Urinary bladder (tissue), 3 donors: ENCODE measurements at regions not wholly inside any gene's neighbourhood (a gene's known extent, or its start where the extent isn't known, plus 50 kb on each side); places are given as distances from the start of the nearest gene placed in this dataset.
"Not testable (repeated sequence)": the region's sequence is repeated elsewhere in the genome, so short reads cannot be mapped to it uniquely, and the experiment has no call there.

Source experiments
- DNase-seq: peaks from one replicate; pipeline ENCODE4 v3.0.0-alpha.2; 2015; ENCODE audit errors: extremely low spot score
- H3K27ac ChIP-seq: one replicate; pipeline ENCODE4 v1.5.1; 2013; ENCODE audit warnings: low read depth, mild to moderate bottlenecking, moderate library complexity
- H3K36me3 ChIP-seq: one replicate; pipeline ENCODE4 v1.6.1; 2013; ENCODE audit warnings: mild to moderate bottlenecking, moderate library complexity; ENCODE audit not compliant: insufficient read depth
- H3K4me1 ChIP-seq: one replicate; pipeline ENCODE4 v1.6.1; 2013; ENCODE audit warnings: mild to moderate bottlenecking, moderate library complexity; ENCODE audit not compliant: insufficient read depth
- H3K4me3 ChIP-seq: one replicate; pipeline ENCODE4 v1.5.1; 2013; ENCODE audit warnings: low read depth, low read length
- WGBS: extraction: QIAGEN DNeasy Blood & Tissue Kit; methylation state at CpG from one replicate; pipeline ENCODE4 v1.1.7; 2013; 5-methylcytosine and 5-hydroxymethylcytosine counted together
- donor health status: healthy with polysubstance abuse.
- donor health status: healthy.

DNA sequence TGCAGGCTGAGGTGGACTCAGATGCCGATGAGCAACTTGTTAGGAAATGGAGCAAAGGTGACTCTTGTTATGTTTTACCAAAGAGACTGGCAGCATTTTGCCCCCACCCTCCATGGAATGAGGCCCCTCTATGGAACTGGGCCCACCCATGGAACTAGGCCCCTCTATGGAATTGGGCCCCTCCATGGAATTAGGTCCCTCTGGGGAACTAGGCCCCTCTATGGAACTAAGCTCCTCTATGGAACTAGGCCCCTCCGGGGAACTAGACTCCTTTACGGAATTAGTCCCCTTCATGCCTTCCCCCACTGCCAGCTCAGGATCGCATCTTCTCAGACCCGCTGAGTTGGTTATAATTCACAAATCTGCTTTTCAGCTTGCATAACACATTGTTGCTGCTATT lies 144.9 kb downstream of the THBS2 start:
- Histone ChIP-seq H3K27ac (no peak overlapping the region), H3K36me3 (no peaks in the 10 kb centered on the region), H3K4me1 (no peaks in the 10 kb centered on the region), H3K4me3 (no peak overlapping the region)
- DNase-seq, result no peak
- WGBS, result 98% methylated on average over 5 of the region's 5 CpGs

DNA sequence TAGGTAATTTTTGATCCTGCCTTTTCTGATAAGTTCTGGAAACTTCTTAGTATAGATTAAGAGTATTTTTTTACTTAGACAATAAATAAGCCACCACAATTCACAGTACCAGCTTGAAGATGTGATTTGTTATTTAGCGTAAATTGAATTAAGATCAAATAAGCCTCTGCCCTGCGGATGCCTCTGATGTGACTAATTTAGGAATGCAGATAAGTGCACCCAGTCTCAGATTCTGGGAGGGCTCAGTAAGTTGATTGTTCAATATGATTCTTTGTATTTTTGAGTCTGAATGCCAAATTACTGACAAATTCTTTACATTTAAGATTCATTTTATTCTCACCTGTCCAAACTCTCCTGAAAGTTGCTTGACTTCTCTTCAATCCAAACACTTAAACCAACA lies 147.5 kb downstream of the THBS2 start:
- WGBS, result 84% methylated on average over 2 of the region's 2 CpGs
- DNase-seq, result no peak
- Histone ChIP-seq H3K4me3 (no peak overlapping the region), H3K4me1 (no peaks in the 10 kb centered on the region), H3K27ac (no peak overlapping the region), H3K36me3 (no peaks in the 10 kb centered on the region)

DNA sequence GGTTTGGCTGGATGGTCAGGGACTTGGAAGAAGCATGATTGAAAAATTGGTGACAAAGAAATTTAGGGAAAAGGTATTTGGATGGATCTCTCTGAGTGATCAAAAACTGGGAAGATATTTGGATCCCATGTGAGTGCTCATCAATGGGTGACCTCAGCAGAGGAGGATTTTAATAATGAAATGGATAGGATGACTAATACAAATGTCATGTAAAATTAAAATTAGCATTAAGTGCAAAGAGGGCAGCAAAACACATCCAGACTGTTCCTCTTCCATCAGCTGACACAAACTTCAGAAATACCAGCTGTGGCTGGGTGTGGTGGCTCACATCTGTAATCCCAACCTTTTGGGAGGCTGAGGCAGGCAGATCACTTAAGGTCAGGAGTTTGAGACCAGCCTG lies 151.7 kb downstream of the THBS2 start:
- DNase-seq, result no peak
- Histone ChIP-seq H3K36me3 (no peaks in the 10 kb centered on the region), H3K27ac (no peak overlapping the region), H3K4me1 (no peaks in the 10 kb centered on the region), H3K4me3 (no peak overlapping the region)

DNA sequence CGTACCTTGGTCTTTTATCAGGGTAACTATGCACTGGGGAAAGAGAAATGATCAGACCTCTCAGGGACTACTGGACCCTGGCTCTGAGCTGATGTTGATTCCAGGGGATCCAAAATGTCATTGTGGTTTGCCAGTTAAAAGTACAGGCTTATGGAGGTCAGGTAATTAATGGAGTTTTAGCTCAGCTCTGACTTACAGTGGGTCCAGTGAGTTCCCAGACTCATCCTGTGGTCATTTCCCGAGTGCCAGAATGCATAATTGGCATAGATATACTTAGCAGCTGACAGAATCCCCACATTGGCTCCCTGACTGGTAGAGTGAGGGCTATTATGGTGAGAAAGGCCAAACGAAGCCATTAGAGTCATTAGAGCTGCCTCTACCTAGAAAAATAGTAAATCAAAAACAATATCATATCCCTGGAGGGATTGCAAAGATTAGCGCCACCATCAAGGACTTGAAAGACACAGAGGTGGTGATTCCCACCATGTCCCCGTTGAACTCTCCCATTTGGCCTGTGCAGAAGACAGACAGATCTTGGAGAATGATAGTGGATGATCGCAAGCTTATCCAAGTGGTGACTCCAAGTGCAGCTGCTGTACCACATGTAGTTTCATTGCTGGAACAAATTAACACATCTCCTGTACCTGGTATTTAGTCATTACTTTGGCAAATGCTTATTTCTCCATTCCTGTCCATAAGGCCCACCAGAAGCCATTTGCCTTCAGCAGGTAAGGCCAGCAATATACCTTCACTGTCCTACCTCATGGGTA lies 152.4 kb downstream of the THBS2 start:
- Histone ChIP-seq H3K4me1 (no peaks in the 10 kb centered on the region), H3K27ac (no peak overlapping the region), H3K4me3 (no peak overlapping the region), H3K36me3 (no peaks in the 10 kb centered on the region)
- 82% methylated on average over 6 of the region's 6 CpGs for WGBS
- no peak for DNase-seq

DNA sequence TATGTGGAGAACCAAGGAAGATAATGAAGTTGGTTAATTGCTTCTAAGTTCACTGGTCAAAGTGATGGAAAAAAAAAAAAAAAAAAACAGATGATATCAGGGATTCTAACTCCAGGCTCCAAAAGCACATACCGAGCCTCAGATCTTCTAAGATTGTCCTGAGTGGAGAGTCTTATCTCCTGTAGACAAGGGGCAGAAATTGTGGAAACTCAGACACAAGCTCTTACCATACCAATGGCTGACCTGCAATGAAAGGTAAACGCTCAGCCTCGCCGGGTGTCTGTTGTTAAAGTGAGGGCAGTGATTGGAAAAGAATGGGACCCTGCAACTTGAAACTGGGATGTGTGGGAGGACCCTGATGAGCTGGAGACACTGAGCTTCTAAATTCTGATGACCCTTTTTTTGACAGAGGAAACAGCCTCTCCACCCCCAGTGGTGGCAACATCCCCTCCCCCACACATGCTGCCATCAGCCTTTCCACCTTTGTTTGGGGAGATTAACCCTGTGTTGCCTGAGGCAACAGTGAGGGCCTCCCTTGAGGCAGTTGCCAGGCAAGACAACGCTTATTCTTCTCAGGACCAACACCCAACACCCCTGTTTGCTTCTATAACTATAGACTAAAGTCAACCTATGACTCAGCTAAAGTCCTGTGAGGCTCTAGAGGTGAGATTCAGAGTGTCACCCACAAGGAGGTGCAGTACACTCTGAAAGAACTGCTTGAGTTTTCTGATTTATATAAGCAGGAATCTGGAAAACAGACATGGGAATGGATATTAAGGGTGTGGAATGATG lies 154.0 kb downstream of the THBS2 start:
- Histone ChIP-seq H3K4me3 (no peak overlapping the region), H3K36me3 (no peaks in the 10 kb centered on the region), H3K27ac (no peak overlapping the region), H3K4me1 (no peaks in the 10 kb centered on the region)
- 91% methylated on average over 5 of the region's 5 CpGs for WGBS
- DNase-seq, result no peak

DNA sequence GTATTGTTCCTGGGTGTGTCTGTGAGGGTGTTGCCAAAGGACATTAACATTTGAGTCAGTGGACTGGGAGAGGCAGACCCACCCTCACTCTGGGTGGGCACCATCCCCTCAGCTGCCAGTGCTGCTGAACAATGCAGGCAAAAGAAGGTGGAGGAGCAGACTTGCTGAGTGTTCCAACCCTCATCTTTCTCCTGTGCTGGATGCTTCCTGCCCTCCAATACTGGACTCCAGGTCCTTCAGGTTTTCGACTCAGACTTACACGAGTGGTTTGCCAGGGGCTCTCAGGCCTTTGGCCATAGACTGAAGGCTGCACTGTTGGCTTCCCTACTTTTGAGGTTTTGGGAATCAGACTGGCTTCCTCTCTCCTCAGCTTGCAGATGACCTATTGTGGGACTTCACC lies 155.0 kb downstream of the THBS2 start:
- 79% methylated on average over 2 of the region's 2 CpGs for WGBS
- not testable (repeated sequence) for H3K4me3 ChIP-seq, H3K36me3 ChIP-seq, H3K27ac ChIP-seq, H3K4me1 ChIP-seq, DNase-seq

DNA sequence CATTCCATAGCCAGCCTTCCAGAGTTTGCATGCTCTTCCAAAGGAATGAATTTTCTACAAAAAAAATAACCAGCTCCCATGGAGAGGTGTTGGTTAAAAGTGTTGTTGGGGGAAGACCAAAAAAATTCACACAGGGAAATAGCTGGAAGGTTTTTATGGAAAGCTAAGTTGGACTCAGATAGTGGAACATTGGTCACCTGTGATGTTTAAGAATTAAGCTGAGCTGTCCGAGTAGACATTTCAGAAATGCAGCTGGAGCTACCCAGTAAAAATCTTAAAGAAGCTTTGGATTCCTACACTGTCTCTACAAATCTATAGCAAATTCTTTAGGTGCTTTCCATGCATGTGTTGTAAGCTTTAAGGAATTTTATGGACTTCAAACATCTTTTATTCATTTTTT lies 155.5 kb downstream of the THBS2 start:
- no peak for DNase-seq
- 51% methylated on average over 1 of the region's 1 CpG for WGBS
- no peak overlapping the region for H3K27ac ChIP-seq

DNA sequence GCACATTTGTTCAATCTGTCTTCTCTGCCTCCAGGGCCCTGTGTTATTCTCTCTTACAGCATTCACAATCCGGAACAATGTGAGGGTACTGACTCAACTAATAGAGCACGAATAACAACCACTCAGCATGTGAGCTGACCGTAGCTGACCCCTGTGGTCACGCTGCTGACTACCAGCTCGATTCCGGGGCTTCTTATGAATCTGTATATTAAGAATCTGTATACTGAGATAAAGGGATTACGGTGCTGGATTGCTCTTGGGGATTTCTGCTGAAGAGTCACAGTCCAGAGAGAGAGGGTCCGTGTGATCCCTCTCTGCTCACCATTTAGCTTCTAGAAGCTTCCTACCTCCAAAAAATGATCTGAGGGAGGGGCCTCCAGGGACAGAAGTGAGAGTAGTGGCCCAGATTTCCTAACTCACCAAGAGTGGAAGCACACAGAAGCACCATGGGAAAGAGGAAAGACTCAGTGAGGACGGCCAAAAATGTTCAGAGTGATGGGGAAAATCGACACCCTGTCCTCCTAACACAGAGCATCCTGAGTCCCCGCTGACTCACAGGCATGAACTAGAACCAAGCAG lies 156.2 kb downstream of the THBS2 start:
- 39% methylated on average over 11 of the region's 11 CpGs for WGBS
- Histone ChIP-seq H3K4me3 (no peak overlapping the region), H3K27ac (no peak overlapping the region), H3K4me1 (no peaks in the 10 kb centered on the region), H3K36me3 (no peaks in the 10 kb centered on the region)
- DNase-seq, result no peak

More for the DNA sequence above, 155.5 kb downstream of the THBS2 start:
- H3K4me1 ChIP-seq, result no peaks in the 10 kb centered on the region
- no peaks in the 10 kb centered on the region for H3K36me3 ChIP-seq
- H3K4me3 ChIP-seq, result no peak overlapping the region

DNA sequence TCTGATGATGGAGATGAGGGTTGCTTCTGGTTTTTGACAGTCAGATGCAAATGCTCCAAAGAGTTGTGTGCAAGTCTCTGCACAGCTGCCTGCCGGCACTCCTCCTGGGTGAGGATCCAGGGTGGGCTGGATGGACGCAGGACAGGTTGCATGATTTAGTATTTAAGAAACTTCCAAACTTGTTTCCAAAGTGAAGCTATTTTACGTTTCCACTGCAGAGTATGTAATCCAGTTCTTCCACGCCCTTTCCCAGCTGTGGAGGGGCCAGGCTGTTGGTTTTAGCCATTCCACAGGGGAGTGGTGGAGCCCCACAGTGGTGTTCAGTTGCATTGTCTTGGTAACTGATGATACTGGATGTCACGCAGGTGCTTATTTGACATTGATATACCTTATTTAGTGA lies 157.3 kb downstream of the THBS2 start:
- WGBS, result 87% methylated on average over 5 of the region's 5 CpGs
- no peak for DNase-seq
- no peak overlapping the region for H3K4me3 ChIP-seq
- H3K4me1 ChIP-seq, result no peaks in the 10 kb centered on the region
- no peak overlapping the region for H3K27ac ChIP-seq
- H3K36me3 ChIP-seq, result no peaks in the 10 kb centered on the region

DNA sequence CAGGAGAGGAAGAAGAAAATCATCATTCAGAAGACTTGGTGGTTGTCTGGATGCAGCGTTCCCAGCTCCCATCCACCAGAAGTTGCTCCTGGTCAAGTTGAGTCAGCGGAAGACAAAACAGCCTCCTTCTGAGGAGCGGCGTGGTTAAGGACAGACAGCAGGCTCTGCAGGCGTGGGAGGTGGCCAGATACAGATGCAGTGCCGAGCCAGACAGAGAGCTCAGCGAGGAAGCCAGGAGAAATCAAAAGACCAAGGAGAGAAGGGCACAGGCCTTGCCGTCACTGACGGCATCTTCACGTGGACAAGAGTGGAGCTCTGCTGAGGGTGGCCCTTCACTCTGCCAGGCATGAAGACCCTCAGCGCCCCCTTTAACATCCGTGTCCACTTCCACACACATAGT lies 158.5 kb downstream of the THBS2 start:
- no peaks in the 10 kb centered on the region for H3K36me3 ChIP-seq
- H3K4me1 ChIP-seq, result no peaks in the 10 kb centered on the region
- 88% methylated on average over 12 of the region's 12 CpGs for WGBS
- no peak overlapping the region for H3K4me3 ChIP-seq
- no peak for DNase-seq
- no peak overlapping the region for H3K27ac ChIP-seq

DNA sequence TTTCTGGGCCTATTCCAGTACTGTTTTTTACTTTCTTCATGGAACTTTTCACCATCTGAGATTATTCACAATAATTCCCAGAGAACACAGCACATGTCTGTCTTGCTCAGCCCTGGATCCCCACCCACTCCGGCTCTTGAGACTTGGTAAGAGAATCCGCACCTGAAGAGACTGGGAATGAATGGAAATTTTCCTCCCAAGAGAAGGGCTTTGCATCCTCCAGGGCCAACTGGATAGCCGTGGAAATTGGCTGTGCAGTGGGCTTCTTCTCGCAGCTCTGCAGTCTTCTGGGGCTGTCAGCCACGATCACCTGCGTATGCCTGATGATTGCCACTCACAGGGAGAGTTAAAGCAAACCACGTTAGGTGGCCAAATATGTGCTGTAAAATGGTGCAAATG lies 159.1 kb downstream of the THBS2 start:
- H3K4me1 ChIP-seq, result no peaks in the 10 kb centered on the region
- no peak overlapping the region for H3K4me3 ChIP-seq
- DNase-seq, result no peak
- no peak overlapping the region for H3K27ac ChIP-seq
- H3K36me3 ChIP-seq, result no peaks in the 10 kb centered on the region
- 95% methylated on average over 7 of the region's 7 CpGs for WGBS

DNA sequence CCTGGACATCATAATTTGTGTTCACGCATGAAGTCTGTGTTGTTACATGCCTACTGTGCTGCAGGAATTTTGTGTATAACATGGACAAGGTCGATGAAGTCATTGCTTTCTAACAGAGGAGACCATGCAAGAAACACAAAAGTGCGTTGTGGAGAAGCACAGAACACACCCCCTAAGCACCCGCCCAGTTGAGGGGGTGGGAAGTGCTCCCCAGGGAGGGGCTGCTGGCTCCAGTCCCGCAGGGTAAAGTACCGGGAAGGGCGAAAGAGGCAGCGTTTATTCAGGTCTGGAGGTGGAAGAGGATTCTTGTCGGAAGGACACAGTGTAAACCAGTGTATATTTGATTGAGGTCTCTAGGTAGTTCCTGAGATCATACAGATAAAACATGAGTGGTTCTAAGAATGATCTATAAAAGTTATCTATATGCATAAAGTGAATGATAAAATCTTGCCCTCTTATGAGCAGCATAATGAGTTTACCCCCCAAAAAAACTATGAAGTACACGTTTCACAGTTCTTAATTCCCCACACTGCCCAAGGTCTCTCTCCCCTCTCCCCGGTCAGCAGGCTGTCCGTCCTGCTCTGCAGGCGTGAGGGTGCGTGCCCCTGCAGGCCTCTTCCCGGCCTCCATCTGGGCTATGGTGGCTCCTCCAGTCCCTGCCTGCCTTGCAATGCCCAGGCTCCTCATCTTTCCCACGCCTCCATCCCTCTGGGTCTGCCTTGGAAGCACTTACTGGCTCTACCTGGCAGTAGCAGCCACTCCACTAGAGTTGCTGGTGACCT lies 159.7 kb downstream of the THBS2 start:
- Histone ChIP-seq H3K27ac (no peak overlapping the region), H3K4me1 (no peaks in the 10 kb centered on the region), H3K36me3 (no peaks in the 10 kb centered on the region), H3K4me3 (no peak overlapping the region)
- no peak for DNase-seq
- WGBS, result 86% methylated on average over 16 of the region's 16 CpGs

DNA sequence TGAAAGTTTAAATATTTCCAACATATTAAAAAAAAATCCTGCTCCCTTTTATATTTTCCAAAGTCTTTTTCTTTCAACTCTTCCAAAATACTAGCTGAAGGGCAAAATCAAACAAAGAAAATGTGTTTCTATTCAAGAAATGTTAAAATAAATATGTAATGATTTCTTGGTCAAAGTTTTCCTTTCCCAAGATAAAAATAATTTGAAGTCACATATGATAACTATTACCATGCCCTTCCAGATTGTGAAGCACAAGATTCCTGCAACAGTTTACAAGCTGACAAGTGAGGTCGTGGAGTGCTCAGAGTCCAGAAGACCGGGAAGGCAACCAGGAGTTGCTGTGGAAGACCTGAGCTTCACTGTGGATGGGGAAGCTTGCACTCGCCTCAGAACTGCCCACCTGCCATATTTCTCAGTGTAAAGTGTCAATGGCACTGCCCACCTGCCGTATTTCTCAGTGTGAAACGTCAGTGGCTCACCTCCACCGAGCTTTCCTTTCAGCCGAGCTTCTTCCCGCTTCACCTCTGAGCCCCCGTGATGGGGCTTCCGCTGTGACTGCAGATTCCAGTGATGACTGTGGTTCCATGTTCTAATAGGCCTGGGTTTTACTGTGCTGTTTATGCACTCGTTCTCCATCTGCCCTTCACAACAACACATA lies 160.5 kb downstream of the THBS2 start:
- no peak for DNase-seq
- no peak overlapping the region for H3K4me3 ChIP-seq
- WGBS, result 70% methylated on average over 11 of the region's 11 CpGs
- no peaks in the 10 kb centered on the region for H3K4me1 ChIP-seq
- no peaks in the 10 kb centered on the region for H3K36me3 ChIP-seq
- no peak overlapping the region for H3K27ac ChIP-seq
